Loucy (cell line): ENCODE measurements at regions not wholly inside any gene's neighbourhood (a gene's known extent, or its start where the extent isn't known, plus 50 kb on each side); places are given as distances from the start of the nearest gene placed in this dataset.

ENCODE experiments used
- EZH2phosphoT487 ChIP-seq: fragments of 200-600 bp; IDR thresholded peaks from 2 replicates; pipeline ENCODE4 v1.6.1; 2018; ENCODE audit warnings: antibody characterized with exemption, mild to moderate bottlenecking, moderate library complexity, borderline replicate concordance
- TF ChIP-seq, protein P1 (sequence below): fragments of 200-600 bp; sonication (generic); conservative IDR thresholded peaks from 2 replicates; pipeline ENCODE4 v1.5.1; 2014; ENCODE audit warnings: mild to moderate bottlenecking, antibody characterized with exemption, low read length

DNA sequence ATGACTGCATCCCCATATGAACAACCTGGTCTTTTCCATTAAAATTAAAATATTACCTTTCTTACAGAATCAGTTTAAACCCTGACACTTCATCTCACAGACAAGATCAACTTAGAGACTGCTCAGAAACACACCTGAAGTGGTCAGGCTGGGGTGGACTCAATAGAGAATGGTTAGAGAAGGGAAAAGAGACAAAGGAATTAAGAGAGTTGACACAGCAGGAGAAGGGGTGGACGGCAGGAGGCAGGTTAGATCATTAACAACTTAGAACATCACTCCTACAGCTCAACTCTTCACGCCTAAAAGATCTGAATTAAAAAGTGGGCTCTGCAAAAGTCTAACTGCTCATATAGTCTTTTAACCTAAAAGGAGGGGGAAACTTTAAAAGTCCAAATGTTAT is 157.7 kb upstream of the COL1A2 start:
- TF ChIP-seq, protein P1, sequence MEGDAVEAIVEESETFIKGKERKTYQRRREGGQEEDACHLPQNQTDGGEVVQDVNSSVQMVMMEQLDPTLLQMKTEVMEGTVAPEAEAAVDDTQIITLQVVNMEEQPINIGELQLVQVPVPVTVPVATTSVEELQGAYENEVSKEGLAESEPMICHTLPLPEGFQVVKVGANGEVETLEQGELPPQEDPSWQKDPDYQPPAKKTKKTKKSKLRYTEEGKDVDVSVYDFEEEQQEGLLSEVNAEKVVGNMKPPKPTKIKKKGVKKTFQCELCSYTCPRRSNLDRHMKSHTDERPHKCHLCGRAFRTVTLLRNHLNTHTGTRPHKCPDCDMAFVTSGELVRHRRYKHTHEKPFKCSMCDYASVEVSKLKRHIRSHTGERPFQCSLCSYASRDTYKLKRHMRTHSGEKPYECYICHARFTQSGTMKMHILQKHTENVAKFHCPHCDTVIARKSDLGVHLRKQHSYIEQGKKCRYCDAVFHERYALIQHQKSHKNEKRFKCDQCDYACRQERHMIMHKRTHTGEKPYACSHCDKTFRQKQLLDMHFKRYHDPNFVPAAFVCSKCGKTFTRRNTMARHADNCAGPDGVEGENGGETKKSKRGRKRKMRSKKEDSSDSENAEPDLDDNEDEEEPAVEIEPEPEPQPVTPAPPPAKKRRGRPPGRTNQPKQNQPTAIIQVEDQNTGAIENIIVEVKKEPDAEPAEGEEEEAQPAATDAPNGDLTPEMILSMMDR, result no peak
- TF ChIP-seq EZH2phosphoT487, result no peak
